Stimulated activated naive CD4-positive, alpha-beta T cell treated with Interleukin-2 at 50 U/mL for 16 hours (primary cell): ENCODE measurements at regions not wholly inside any gene's neighbourhood (a gene's known extent, or its start where the extent isn't known, plus 50 kb on each side); places are given as distances from the start of the nearest gene placed in this dataset.

Experiments
- DNase-seq: peaks from one replicate; lab custom pipeline; 2025; lab: John Stamatoyannopoulos, UW

DNA sequence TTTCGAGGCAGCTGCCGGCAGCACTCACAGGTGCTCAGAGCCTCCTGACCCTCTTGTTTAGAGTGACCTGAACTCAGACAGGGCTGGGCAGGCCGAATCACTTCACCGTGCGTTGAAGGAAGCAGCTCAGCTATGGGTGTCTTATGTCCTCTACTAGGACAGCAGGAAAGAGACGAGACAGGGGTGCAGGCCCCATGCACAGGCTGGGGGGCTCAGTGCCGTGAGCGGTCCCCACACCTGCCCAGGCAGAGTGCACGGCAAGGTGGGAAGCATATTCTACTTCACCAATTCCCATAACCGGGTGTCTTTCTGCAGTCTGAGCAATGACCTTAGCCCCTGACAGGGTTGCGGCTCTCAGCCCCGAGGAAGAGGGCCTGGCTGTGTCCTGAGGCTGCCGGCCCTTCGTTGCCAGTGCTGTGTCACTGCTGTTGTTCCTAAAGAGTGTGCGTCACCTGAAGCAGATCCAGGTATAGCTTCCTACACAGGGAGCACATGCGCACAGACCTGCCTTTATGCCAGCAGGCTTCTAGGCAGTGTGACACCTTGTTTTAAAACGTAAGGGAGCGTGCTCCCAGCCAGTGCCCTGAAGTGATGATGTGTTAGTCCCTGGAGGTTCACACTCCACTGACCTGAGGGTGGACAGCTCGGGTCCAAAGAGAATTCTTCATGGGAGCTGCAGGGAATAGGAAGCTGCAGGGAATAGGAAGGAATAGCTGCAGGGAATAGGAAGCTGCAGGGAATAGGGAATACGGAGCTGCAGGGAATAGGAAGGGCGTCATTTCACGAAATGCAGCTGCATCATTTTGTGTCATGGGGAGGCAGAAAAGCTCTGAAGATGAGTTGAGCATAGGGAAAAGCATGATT, 207.9 kb upstream of the SALL3 start:
- DNase-seq = no peak

DNA sequence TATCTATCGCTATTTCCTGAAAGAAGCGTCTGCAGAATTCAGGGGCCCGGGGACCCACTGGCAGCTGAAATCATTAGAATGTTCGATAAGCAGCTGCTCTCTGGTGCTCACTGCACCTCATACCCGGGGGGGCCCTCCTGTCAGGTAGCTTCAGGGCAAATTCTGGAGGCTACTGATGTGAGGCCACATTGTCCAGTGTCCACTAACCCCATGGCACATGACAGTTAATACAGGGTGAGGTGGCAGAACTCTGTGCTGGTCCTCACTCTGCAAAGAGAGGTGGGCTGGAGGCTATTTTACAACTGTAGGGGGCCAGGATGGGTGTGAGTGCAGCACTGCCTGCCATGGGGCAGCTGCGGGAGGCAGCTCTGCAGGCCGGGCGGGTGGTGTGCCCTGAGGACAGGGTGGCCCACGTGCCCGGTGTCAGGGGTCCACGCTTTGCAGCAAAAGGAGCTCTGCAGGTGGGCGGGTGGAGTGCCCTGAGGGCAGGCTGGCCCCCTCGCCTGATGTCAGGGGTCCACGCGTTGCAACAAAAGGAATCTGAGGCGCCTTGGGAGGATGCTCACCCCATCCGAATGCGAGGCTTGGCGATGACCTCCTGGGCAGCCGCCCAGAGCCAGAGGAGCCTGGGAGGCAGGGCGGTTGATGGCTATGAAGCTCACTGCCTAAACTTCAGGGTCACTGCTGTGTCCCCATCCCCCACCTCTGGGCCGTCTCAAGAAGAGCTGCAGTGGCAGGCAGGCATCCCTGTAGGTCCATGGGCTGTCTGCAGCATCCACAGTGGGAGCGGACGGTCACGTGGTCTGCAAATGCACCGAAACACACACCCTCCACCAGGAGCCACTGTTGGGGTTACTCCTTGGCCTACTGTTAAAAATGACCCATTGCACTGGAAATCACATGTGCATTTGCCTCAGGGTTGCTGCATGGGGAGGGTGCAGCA, 207.0 kb upstream of the SALL3 start:
- DNase-seq = no peak

DNA sequence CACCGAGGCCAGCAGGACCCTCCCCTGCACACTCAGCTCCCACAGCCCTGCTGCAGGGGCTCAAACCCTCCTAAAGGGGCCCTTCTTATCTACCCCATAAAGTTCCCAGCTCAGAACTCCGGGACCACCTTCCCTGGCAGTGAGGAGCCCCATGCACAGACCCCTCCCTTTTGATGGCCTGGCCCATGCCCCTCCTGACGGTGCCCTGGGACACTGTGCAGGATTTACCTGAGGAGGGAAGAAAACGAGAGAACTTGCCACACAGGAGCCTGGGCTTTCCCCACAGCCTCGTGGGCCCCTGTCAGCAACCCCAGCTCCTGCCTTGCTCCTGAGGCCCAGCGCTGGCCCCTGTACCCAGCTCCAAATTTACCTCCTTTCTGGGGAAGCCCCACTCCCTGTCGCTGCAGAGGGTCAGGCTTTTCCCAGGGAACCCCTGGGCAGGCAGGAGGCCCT, 206.3 kb upstream of the SALL3 start:
- no peak for DNase-seq

DNA sequence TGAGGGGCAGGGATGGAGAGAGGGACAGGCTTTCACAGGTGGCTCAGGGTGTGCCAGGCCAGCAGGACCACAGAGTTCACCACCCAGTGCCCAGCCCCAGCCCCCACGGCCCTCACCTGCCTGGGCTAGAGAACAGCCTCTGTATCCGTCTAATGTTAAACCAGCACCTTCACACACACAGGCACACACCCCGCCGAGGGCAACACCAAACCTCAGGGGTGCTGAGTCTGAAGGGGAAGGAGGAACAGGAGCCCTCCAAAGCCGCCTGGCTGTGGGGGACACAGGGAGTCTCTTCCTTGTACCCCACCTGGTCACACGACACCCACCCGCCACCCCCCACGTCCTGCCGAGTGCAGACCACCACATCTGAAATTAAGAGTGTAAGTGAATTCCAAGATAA, 205.8 kb upstream of the SALL3 start:
- no peak for DNase-seq

DNA sequence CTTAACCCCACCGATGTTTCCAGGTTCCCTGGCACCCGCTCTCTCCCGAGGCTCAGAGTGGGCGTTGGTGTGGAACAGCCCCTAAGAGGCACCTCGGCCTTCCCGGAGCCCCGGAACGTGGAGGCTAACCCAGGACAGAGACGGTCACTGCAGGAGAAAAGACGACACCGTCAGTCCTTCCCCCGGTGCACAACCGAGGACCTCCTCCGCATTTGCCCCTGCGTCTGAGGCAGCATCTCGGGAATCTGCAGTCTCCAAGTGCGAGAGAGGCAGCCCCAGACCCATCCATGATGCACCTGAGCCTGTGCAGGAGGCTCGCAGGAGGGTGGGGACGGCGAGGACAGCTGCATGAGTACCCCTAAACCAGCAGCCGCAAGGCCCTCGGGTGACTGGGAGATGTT, 204.9 kb upstream of the SALL3 start:
- DNase-seq = no peak

DNA sequence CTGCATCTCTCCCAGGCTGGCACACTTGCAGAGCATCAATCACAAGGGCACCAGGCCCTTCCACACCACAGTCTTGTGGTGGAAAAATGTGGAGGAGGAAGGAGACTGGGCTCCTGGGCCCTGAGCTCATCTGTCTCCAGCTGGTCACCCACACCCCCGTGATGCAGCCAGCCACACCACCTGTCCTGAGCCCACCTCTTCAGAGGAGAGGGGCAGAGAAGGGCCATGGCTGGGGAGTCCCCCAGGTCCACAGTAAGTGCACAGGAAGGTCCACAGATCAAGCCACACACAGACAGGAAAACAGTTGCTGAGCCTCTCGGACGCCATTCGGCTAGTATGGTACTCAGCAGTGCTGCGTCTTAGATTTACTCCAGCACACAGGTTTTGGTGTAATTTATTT, 203.5 kb upstream of the SALL3 start:
- DNase-seq = no peak

DNA sequence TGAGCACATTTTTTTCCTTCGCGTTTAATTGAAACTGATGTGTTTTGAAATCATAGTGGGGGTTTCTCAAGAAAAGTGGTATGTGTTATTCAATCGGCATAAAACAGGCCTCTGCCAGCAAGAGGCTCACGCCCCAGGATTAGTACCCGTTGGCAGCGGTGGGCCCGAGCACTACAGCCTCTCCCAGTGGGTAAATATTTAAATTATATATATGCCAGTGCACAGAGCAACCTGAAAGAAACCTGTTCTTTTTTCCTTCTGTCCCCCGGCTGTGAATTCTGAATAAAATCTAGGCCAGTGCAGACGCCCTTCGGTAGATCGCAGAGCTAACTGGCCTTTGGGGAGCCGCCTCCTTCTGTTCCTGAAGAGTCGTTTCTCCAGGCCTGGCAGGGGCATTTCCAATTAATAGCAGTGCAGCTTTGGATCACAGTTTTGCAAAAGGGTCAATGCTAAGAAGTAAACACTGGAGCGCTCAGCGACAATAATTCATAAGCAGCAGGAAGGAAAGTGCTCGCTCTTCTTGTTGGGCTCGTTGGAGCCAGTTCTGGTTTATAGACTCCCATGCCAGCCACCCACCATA, 202.8 kb upstream of the SALL3 start:
- DNase-seq = no peak

DNA sequence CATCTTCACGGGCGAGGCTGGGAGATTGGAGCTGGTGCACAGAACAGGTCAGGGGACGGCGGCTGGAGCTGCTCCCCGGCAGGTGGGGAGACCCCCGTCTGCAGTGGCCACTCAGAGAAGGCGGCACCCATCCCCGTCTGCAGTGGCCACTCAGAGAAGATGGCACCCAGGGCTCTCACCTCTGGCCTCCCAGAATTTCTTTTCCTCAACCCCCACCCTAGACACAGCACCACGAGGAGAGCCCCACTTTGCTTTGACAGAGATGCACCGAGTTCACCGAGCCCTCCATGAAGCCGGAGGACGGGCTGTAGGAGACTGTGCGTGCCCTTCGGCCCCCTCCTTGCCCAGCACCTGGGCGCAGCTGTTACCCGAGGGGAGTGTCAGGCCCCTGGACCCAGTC, 201.6 kb upstream of the SALL3 start:
- no peak for DNase-seq

DNA sequence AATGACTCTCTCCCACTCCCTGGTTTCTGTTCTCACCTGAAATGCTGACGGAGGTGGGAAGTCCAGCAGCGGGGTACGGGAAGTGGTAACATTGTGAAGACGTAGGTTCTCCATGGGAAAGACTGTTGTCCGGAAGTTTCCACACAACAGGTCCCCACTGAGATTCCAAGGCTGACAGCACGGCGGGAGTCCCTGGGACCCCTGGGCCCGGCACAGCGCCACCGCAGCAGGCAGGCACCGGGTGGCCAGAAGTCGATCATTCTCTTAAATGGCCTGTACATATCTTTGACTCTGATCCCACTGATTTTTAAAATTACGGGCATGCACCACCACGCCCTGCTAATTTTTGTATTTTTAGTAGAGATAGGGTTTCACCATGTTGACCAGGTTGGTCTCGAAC, 201.0 kb upstream of the SALL3 start:
- no peak for DNase-seq

DNA sequence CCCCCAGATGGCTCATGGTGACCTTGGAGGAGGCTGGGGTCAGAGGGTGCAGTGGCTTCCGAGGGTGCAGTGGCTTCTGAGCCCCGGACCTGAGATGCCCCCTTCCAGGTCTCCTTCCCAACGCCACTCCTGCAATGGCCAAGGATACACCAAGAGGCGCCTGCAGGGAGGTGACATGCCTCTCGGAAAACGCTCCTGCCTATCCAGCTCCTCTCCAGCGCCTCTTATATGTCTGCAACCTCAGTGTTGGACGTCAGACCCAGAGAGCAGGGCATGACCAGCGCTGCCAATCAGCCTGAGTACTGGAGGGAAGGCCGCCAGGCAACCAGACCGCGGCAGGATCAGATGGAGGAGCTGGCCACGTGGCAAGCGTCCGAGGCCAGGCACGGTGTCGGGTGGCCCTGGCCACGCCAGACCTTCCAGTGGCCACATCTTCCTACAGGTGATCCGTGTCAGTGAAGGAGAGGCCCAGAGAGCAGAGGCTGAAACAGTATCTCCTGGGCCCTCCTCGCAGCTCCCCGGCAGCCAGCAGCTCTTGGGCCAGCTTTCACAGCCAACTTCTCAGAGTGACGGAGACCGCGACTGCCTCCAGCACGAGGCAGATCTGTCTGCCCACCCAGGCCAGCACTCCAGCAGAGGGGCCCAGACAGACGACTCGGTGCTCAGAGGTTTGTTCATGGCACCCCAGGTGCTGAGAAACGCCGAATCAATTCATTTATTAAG, 199.5 kb upstream of the SALL3 start:
- no peak for DNase-seq

DNA sequence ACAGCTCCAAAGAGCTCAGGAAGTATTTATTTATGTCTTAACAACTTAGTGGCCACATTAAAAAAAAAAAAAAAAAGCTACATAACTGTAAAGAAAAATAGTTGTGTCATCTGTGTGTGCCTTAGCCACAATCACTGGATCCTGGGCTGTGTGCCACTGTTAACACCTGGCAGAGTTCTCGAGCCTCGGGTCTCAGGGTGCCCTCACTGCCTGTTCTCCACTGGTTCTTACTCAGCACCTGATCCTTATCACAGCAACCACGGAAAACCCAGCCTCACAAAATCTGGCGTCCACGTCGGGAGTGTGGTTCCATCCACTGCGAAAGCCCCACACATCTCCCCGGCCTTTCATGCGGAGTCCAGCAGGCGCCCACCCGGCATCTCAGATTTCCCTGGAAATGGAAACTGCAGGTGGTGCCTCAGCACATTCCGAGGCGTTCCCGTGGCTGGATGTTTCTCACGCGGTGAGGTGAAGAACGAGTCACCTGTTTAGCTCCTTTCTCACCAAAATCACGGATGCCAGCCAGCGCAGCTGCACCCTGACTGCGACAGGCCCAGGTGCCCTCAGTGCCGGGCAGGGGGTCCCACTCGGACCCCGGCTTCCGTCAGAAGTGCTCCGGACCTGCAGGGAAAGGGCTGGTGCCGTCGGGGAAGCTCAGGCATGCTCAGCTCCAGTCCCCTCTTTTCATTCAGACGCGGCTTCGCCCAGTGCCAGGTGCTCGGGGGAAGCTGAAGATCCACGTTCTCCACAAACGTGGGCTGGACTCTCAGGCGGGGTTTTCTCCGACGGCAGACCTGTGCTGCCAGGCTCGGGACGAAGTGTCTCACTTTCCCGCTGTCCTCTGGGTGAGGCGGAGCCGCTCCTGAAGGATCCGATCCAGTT, 198.7 kb upstream of the SALL3 start:
- no peak for DNase-seq

DNA sequence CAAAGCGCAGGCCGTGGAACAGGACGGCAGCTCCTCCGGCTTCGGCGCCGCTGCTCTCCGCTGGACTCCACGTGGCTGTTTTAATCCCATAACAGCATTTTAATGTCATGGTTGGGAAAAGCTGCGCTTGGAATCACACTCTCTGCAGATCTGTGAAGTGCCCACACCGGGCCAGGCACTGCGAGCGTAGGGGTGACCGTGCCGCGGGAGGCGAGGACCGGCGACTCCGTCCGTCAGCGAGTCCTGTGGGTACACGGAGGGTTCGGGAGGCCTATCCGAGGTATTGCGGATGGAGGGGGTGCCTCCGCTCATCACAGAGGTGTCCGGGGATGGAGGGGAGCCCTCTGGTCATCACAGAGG, 198.0 kb upstream of the SALL3 start:
- no peak for DNase-seq

DNA sequence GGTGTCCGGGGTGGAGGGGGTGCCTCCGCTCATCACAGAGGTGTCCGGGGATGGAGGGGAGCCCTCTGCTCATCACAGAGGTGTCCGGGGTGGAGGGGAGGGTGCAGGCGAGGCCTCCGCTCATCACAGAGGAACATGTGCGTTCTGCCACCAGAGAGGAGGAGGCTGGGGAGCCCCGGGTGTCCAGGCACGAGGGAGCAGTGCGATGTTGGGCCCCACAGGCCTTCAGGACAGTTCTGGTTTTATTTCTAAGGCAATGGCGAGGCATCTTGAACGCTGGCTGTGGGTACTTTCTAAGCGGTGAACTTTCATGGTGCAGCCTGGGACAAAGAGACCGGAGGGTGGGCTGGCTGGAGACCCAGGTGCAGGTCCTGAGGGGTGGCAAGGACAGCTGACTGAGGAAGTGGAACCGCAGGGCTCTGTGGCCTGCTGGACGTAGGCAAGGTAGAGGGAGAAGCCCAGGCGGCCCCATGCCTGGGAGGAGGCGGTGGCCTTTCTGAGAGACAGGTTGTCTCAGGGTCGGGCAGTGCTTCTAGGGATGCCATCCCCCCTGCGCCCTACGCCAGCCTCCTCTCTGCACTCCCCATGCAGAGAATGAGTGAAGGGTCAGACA, 196.6 kb upstream of the SALL3 start:
- DNase-seq = no peak

DNA sequence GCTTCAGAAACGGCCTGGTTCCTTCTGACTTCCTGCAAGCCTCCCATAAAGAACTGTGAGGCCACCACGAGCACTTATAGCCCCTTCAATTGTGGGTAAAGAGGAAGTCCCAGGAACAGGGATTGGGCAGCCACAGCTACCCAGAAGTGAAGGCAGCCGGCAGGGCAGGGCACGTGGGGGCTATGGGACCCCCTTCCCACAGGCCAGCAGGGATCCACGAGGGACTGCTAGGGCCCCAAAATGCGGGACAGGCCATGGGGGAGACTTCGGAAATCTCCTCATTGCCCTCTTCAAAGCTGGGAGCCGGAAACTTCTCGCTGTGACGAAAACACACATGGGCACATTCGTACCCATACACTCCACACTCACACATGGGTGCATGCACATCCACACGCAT, 196.1 kb upstream of the SALL3 start:
- no peak for DNase-seq

DNA sequence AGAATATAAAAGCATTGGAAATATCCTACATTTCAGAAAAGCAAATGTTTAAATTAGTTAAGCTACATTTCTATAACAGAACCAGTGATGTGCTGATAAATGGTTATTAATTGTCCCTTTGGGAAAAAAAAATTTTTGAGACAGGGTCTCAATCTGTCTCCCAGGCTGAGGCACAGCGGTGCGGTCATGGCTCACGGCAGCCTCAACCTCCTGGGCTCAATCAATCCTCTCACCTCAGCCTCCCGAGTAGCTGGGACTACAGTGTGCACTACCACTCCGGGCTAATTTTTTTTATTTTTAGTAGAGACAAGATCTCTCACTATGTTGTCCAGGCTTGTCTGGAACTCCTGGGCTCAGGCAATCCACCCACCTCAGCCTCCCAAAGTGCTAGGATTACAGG, 194.8 kb upstream of the SALL3 start:
- DNase-seq = no peak

DNA sequence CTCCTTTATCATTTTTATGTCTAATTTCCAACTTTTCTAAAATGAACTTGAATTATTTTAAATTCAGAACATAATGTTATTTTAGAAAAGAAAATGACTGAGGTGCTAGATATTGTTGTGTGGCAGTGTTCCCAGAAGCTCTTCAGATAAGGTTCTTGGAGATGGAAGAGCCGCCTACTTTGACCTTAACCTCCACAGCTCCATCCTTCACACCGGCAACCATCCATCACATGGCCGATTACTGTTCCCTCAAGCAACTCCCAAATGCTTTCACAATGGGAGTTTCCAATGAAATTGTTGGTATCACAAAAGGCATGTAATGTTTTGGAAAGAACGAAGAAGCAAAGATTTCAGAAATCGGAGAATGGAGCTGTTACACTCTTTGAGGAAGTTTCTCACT, 193.9 kb upstream of the SALL3 start:
- DNase-seq = no peak

DNA sequence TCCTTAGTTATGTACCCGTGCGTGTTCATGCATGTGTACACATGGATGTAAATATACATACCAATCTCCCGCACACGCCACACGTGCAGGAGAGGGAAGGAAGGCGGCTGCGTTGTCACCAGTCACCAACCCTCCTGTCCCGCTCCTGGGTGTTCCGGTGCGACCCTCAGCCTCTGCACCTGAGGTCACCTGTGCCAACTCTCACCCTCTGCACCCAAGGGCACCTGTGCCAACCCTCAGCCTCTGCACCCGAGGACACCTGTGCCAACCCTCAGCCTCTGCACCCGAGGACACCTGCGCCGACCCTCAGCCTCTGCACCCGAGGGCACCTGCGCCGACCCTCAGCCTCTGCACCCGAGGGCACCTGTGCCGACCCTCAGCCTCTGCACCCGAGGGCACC, 192.8 kb upstream of the SALL3 start:
- DNase-seq = no peak

DNA sequence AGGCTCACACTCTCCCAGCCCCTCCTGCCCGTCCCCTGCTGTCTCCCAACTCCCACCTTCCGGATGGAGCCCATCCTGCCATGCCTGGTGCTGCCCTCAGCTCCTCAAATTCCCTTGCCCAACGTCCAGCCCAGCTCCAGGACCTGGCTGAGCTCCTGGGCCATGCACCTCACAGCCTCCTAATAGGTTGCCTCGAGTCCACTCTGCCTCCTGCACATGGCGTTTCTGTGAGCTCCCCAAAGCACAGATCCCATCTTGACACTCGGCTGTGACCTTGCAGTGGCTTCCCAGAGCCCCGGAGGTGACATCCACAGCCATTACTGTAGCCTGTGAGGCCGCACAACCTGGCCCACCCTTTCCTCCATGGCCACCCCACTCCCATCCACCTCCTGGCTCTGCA, 191.9 kb upstream of the SALL3 start:
- no peak for DNase-seq

DNA sequence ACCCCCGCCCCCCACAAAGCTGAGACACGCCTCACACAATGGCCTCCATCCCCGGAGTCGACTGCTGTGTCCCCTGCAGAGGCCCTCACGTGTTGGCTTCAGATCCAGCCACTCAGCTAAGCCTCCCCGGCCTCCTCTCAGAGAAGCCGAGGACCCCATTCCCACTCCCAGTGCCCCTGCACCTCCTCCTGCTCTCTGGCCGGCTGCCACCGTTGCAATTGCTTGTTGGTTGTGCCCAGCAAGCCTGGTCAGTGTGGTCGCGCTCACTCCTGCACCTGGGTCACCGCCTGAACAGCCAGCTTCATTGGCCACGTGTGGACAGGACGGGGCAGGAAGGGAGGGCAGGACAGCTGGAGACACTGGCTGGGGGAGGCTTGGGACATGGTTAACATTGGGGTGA, 191.5 kb upstream of the SALL3 start:
- DNase-seq = no peak

DNA sequence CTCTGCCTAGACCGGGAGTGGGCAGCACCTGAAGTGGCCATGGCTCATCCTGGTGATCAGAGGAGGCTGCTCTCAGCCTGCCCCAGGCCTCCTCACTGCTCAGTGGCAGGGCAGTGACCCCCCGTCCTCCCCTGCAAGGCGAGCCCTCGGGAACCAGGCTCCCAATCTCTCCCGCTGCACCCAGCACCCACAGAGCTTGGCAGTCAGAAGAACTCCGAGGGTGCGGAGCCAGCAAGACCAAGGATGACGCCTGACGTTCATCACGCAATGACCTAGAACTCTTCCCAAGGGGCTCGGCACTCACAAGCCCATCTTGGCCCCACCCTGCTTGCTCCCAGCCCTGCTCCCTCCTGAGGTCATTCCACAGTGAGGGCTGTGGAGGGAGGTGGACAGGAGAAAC, 189.8 kb upstream of the SALL3 start:
- DNase-seq = no peak

DNA sequence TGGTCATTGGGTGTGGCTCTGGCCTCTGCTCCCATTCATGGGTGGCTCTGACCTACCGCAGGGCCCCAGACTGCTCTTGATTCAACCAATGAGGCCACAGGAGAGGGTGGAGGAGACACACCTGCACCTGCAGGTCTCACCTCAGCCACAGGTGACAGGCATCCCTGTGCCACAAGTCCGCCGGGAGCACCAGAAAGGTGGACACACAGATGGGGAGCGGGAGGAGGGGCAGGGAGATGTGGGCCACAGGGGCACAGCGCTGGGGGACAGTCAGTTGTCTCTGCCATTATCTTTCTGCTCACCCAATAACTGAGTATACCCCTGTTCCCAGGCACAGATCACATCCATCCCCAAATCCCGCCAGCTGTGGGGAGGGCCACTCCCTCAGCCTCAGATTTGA, 189.1 kb upstream of the SALL3 start:
- no peak for DNase-seq
